Coronary artery (tissue), 2 donors: ENCODE measurements at regions not wholly inside any gene's neighbourhood (a gene's known extent, or its start where the extent isn't known, plus 50 kb on each side); places are given as distances from the start of the nearest gene placed in this dataset.

ENCODE experiments used
- DNase-seq: peaks from one replicate; pipeline ENCODE4 v3.0.0-alpha.2; 2017; ENCODE audit warnings: low spot score
- H3K27ac ChIP-seq, 2 donors: fragments of 200-600 bp; sonication (generic); one replicate each; pipeline ENCODE4 v1.5.1; 2016 to 2019
- H3K4me3 ChIP-seq: fragments of 200-600 bp; sonication (generic); 2 replicates; pipeline ENCODE4 v1.5.1; 2016; ENCODE audit warnings: mild to moderate bottlenecking, moderate library complexity
- TF ChIP-seq, protein P1 (sequence below): fragments of 200-600 bp; sonication (generic); IDR thresholded peaks from one replicate; pipeline ENCODE4 v1.5.1; 2019; ENCODE audit warnings: antibody characterized with exemption

DNA sequence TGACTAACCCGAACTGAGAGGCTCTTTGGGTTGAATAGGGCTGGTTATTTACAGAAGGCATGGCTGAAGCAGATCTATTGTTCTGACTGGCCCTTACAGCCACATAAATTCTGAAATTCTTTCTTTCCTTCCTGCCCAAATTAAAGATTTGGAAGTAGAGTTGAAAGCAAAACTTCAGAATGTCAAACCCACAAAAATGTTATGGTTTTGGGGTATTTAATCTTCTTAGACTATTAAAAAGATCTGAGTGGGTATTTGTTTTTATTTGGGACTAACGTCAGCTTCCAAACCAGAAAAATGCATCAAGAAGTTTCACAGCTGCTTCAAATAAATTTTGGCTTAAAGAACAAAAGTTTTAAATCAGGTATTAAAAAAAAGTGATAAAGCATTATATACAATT is 124.5 kb downstream of the AHR start:
- TF ChIP-seq, protein P1, sequence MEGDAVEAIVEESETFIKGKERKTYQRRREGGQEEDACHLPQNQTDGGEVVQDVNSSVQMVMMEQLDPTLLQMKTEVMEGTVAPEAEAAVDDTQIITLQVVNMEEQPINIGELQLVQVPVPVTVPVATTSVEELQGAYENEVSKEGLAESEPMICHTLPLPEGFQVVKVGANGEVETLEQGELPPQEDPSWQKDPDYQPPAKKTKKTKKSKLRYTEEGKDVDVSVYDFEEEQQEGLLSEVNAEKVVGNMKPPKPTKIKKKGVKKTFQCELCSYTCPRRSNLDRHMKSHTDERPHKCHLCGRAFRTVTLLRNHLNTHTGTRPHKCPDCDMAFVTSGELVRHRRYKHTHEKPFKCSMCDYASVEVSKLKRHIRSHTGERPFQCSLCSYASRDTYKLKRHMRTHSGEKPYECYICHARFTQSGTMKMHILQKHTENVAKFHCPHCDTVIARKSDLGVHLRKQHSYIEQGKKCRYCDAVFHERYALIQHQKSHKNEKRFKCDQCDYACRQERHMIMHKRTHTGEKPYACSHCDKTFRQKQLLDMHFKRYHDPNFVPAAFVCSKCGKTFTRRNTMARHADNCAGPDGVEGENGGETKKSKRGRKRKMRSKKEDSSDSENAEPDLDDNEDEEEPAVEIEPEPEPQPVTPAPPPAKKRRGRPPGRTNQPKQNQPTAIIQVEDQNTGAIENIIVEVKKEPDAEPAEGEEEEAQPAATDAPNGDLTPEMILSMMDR: no peak
- Histone ChIP-seq H3K4me3 (no peak overlapping the region), H3K27ac (no peak overlapping the region)
- DNase-seq: no peak

DNA sequence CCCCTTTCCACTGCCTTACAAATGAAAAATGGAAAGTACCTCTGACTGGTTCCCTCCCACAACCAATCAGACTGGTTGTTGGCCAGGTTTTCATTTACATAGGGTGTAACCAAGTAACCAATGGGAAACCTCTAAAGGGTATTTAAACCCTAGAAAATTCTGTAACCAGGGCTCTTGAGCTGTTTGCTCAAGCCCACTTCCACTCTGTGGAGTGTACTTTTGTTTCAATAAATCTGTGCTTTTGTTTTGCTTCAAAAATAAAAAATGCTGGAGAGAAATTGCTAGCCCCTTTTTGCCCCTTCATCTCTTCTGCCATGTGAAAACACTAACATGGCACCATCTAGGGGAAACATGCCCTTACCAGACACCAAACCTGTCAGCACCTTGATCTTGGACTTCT is 129.5 kb downstream of the AHR start:
- H3K4me3 ChIP-seq: no peak overlapping the region
- TF ChIP-seq, protein P1: no peak

DNA sequence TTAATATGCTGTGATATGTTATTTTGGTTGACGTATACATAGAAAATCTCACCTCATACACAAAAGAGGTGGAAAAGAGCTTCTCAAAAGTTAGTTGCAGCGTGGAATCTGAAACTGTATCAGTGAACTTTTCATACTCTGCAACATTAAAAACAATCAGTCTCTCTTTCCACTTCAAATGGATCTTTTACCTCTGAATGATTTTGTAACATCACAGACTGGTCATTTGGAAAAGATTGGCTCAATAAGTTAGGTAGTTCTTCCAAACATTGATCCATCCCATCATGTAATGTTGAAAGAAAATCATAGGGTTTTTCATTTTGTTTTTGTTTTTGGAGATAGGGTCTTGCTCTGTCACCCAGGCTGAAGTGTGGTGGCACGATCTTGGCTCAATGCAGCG is 131.1 kb downstream of the AHR start:
- no peak for DNase-seq
- H3K27ac ChIP-seq: no peak overlapping the region
- H3K4me3 ChIP-seq: no peak overlapping the region
- TF ChIP-seq, protein P1: no peak

More for the DNA sequence above, 129.5 kb downstream of the AHR start:
- no peak overlapping the region for H3K27ac ChIP-seq
- no peak for DNase-seq

DNA sequence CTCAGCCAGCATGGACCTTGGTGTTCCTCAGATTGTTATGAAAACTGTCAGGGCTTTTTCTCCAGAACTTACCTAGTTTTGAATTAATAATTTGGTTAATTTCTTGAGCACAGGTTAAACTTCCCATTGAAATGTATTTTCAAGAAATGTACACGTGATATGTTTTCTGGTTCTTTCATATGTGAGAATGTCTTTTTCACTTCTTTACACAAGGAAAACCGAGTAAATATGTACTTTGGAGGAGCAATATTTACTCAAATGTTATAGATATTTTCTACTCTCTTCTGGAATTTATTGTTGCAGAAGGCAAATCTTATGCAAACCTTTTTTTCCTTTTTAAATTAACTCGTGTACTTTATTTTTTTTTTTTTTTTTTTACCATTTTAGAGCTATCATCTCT is 134.3 kb downstream of the AHR start:
- TF ChIP-seq, protein P1: no peak
- H3K27ac ChIP-seq: no peak overlapping the region
- no peak for DNase-seq
- H3K4me3 ChIP-seq: no peak overlapping the region

DNA sequence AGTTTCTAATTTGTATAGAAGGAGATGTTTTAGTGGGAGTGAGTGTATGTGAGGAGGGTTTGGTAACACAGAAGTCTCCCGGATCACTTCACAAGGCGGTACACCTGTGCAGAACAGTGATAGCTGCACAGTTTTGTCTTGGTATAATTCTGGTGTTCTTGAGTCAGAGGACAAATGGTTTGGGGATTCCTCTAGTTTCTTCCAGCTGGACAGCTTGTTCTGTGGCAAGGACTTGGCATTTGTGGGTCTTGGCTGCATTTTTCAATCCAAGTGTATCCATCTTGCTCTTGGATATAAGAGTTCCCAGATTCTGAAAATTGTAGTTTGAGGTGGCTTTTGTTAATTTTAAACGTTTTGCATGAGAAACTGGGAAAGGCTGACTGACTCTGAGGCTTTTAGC is 135.7 kb downstream of the AHR start:
- no peak overlapping the region for H3K4me3 ChIP-seq
- TF ChIP-seq, protein P1: no peak
- H3K27ac ChIP-seq: no peak overlapping the region
- DNase-seq: no peak

DNA sequence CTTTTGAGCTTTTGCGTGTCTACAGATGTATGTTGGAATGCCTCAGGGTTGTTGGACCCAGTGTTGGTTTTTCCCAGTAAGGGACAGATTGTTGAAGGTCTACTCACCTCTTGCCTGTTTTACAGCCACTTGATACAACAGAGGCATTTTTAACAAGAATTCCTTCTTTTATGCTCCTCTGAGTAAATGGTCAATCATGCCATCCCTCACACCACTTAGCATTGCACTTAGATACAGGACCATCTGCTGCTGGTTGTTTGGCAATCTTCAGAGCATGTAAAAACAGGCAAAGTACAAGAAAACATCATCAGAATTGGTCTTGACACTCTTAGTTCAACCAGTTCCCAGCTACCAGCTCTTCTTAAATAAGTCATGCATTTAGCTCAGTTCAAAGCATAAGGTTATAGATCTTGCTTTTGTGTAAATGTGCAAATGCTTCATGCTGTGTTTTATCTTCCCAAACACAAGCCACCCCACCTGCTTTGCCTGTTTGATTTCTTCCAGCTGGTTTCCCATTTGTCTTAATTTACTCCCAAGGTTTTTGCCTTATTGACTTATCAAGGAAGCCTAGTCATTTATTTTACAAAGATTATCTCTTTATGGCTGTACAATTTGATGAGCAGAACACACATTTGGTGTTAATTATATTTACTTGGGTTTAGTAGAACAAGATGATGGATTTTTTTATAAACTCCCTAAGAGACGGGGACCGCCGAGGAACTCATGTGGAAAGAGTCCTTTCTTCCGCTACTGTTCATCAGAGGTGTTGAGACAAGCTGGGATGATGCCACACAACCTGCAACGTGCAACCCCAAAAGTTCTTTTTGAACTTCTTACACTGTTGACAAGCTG is 136.6 kb downstream of the AHR start:
- TF ChIP-seq, protein P1: no peak
- no peak for DNase-seq
- Histone ChIP-seq H3K4me3 (no peak overlapping the region), H3K27ac (no peak overlapping the region)

DNA sequence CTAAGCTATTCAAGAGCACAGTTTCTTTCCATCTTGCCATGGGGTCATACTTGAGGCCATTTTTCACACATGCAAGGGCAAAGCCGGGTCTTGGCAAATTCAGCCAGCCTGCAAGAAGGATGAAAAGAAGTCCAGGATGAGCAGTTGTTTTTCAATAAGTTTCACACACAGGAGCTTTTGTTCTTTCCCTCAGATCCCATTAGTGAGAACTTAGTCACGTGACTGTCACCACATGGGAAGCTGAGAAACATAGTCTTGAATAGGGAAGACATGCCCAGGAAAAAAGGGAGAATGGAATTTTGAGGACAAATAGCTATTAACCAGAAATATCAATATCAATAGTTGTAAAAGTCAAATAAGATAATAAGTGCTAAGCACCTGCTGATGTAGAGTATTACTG is 137.7 kb downstream of the AHR start:
- H3K4me3 ChIP-seq: no peak overlapping the region
- no peak for DNase-seq
- TF ChIP-seq, protein P1: no peak
- no peak overlapping the region for H3K27ac ChIP-seq
